ENCODE measurements at regions not wholly inside any gene's neighbourhood (a gene's known extent, or its start where the extent isn't known, plus 50 kb on each side); places are given as distances from the start of the nearest gene placed in this dataset.

DNA sequence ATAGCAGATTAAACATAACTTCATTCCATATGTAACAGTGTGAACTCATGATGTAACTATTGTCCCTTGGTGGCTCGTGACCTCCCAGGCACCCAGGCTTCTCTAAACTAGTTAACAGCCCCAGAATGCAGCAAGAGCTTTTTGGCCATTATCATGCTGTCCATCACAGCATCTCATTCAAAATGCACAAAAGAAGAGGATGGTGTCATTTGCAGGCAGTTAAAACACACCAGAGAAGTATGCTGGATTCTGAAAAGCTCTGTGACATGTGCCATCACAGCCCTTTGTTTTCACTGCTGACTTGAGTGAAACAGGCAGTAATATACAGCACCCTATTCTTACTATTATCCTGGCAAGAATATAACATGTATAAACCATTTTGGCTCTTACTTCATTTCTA is 117.6 kb upstream of the CHMP2B start (continued):
- TF ChIP-seq, protein P1, sequence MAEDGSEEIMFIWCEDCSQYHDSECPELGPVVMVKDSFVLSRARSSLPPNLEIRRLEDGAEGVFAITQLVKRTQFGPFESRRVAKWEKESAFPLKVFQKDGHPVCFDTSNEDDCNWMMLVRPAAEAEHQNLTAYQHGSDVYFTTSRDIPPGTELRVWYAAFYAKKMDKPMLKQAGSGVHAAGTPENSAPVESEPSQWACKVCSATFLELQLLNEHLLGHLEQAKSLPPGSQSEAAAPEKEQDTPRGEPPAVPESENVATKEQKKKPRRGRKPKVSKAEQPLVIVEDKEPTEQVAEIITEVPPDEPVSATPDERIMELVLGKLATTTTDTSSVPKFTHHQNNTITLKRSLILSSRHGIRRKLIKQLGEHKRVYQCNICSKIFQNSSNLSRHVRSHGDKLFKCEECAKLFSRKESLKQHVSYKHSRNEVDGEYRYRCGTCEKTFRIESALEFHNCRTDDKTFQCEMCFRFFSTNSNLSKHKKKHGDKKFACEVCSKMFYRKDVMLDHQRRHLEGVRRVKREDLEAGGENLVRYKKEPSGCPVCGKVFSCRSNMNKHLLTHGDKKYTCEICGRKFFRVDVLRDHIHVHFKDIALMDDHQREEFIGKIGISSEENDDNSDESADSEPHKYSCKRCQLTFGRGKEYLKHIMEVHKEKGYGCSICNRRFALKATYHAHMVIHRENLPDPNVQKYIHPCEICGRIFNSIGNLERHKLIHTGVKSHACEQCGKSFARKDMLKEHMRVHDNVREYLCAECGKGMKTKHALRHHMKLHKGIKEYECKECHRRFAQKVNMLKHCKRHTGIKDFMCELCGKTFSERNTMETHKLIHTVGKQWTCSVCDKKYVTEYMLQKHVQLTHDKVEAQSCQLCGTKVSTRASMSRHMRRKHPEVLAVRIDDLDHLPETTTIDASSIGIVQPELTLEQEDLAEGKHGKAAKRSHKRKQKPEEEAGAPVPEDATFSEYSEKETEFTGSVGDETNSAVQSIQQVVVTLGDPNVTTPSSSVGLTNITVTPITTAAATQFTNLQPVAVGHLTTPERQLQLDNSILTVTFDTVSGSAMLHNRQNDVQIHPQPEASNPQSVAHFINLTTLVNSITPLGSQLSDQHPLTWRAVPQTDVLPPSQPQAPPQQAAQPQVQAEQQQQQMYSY (CRISPR knock-in tag; IDR thresholded peaks at IDR 0.05) = no peak
- TF ChIP-seq, protein P2, sequence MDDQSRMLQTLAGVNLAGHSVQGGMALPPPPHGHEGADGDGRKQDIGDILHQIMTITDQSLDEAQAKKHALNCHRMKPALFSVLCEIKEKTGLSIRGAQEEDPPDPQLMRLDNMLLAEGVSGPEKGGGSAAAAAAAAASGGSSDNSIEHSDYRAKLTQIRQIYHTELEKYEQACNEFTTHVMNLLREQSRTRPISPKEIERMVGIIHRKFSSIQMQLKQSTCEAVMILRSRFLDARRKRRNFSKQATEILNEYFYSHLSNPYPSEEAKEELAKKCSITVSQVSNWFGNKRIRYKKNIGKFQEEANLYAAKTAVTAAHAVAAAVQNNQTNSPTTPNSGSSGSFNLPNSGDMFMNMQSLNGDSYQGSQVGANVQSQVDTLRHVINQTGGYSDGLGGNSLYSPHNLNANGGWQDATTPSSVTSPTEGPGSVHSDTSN (IDR thresholded peaks at IDR 0.05; ENCODE audit: insufficient replicate concordance, low read depth, low read length) = no peak
- TF ChIP-seq CBFB (IDR thresholded peaks at IDR 0.05; ENCODE audit: low read depth) (no peak), CREB1 (IDR thresholded peaks at IDR 0.05; ENCODE audit: low read depth) (no peak)

DNA sequence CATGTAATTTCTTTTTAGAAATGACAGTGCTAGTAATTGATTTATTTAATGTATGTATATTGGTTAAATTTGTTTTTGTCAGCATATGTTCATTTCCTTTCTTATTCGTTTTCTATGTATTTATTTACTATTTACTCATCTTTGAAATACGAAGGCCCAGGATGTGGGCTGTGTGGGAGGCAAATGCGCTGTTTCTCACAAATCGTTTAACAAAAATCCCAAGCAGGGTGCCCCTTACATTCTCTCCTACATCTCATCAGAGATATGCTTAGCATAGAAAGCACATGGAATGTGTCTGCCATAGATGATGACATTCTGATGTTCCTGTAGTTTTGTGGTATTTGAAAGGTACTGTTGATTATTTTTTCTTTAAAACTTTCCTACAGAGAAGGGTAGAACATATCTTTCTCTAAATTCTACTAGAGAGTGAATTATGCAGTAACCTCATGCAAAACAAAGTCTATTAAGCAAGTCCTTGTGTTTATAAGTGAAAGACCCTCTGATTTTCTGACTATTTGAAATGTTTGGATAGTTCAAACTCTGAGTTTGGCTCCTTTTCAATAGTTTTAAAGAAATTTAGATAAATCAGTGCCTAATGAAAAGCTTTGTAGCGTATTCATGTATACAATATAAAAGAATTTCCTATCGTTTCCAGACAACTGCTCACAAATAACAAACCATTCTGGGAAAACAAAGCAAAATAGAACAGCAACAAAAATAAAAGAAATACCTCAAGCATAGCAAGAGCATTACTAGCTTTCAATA is 111.1 kb upstream of the VGLL3 start:
- ChIA-PET POLR2A (no interaction called here), RAD21 (ENCODE audit: unreplicated experiment) (no interaction called here), CTCF (no interaction called here), SMC1A (ENCODE audit: uncharacterized antibody, unreplicated experiment) (no interaction called here)
- Histone ChIP-seq H3K27ac (ENCODE audit: control insufficient read depth, insufficient read depth) (no peak overlapping the region), H3K9ac (ENCODE audit: control insufficient read depth, insufficient read depth, low read length) (no peak overlapping the region), H3K27me3 (replicated peaks in 1 of 2; ENCODE audit: control insufficient read depth in 2 of 2, insufficient read depth in 2 of 2, low read length in 1 of 2) (no peaks in the 10 kb centered on the region), H3K4me3 (no peak overlapping the region), H3K9me3 (replicated peaks; ENCODE audit: control insufficient read depth, insufficient read depth, low read length) (no peaks in the 10 kb centered on the region), H3K4me1 (ENCODE audit: control insufficient read depth, insufficient read depth, low read length) (no peaks in the 10 kb centered on the region), H3K36me3 (ENCODE audit: control insufficient read depth in 2 of 2, insufficient read depth in 2 of 2, low read length in 1 of 2) (no peaks in the 10 kb centered on the region), H3K4me2 (ENCODE audit: control insufficient read depth, insufficient read depth) (no peak overlapping the region), H4K20me1 (ENCODE audit: control insufficient read depth, insufficient read depth) (no peaks in the 10 kb centered on the region), H2AFZ (ENCODE audit: control insufficient read depth, low read depth, low read length) (no peak overlapping the region), H3K79me2 (ENCODE audit: control insufficient read depth, insufficient read depth, low read length) (no peaks in the 10 kb centered on the region)
- ATAC-seq (no peak), DNase-seq (ENCODE audit: low read depth, low spot score) (no peak), FAIRE-seq (no peak)
- TF ChIP-seq, protein P3, sequence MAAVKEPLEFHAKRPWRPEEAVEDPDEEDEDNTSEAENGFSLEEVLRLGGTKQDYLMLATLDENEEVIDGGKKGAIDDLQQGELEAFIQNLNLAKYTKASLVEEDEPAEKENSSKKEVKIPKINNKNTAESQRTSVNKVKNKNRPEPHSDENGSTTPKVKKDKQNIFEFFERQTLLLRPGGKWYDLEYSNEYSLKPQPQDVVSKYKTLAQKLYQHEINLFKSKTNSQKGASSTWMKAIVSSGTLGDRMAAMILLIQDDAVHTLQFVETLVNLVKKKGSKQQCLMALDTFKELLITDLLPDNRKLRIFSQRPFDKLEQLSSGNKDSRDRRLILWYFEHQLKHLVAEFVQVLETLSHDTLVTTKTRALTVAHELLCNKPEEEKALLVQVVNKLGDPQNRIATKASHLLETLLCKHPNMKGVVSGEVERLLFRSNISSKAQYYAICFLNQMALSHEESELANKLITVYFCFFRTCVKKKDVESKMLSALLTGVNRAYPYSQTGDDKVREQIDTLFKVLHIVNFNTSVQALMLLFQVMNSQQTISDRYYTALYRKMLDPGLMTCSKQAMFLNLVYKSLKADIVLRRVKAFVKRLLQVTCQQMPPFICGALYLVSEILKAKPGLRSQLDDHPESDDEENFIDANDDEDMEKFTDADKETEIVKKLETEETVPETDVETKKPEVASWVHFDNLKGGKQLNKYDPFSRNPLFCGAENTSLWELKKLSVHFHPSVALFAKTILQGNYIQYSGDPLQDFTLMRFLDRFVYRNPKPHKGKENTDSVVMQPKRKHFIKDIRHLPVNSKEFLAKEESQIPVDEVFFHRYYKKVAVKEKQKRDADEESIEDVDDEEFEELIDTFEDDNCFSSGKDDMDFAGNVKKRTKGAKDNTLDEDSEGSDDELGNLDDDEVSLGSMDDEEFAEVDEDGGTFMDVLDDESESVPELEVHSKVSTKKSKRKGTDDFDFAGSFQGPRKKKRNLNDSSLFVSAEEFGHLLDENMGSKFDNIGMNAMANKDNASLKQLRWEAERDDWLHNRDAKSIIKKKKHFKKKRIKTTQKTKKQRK (IDR thresholded peaks at IDR 0.05; ENCODE audit: low read depth, low read length) = no peak
- TF ChIP-seq MYC (IDR thresholded peaks at IDR 0.05; ENCODE audit: insufficient read depth, insufficient read length, insufficient replicate concordance, low read length, severe bottlenecking) (no peak), HDGF (IDR thresholded peaks at IDR 0.05) (no peak), MYB (IDR thresholded peaks at IDR 0.05; ENCODE audit: borderline replicate concordance, low read depth, low read length) (no peak), ZNF274 (IDR thresholded peaks at IDR 0.05; ENCODE audit: insufficient read depth, insufficient read length) (no peak), POLR2AphosphoS5 (IDR thresholded peaks at IDR 0.05; ENCODE audit: low read length) (no peak), IRF4 (IDR thresholded peaks at IDR 0.05; ENCODE audit: low read depth, low read length) (no peak)
- intact Hi-C loops (cut with micrococcal nuclease; ENCODE audit: unreplicated experiment) (no loop called here), in situ Hi-C loops (cut with MboI) (no loop called here)
- no TSS peak for BruUV-seq (replicated peaks)
- WGBS (ENCODE audit: insufficient coverage, insufficient replicate concordance, low lambda C conversion rate, missing lambda C conversion rate) = 24% methylated on average over 6 of the region's 6 CpGs
